ENCODE measurements at regions not wholly inside any gene's neighbourhood (a gene's known extent, or its start where the extent isn't known, plus 50 kb on each side); places are given as distances from the start of the nearest gene placed in this dataset.

DNA sequence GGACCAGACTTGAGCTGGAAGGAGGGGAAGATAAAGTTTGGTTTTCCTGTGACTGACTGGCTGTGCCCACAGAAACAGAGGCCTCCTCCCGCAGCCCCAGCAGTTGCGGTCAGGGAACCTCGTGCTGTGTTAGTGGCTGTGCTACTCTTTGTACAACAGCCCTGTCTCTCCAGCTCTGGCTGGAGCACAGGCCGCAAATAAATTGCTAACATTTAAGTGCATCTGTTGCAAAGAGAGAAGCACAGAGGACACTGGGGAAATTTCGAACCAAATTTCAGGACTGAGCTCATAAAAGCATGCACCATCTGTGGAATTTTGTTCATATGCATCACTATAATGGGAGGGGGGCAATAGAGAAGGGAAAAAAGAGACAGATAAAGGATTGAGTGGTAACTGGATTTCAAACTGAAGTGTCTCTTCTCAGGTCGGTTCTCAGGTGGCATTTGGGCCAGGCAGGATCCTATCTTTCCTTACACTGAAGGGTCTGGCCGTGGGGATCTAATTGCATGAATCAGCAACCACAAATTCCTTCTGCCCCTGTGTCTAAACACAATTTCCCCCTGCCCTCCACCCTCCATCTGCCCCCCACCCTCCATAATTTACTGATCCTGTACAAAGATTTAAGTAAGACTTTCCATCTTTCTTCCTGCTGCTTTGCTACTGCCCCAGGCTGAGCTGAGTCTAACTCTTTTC lies 88.9 kb upstream of the ATXN1 start:
- DNase-seq: no peak

DNA sequence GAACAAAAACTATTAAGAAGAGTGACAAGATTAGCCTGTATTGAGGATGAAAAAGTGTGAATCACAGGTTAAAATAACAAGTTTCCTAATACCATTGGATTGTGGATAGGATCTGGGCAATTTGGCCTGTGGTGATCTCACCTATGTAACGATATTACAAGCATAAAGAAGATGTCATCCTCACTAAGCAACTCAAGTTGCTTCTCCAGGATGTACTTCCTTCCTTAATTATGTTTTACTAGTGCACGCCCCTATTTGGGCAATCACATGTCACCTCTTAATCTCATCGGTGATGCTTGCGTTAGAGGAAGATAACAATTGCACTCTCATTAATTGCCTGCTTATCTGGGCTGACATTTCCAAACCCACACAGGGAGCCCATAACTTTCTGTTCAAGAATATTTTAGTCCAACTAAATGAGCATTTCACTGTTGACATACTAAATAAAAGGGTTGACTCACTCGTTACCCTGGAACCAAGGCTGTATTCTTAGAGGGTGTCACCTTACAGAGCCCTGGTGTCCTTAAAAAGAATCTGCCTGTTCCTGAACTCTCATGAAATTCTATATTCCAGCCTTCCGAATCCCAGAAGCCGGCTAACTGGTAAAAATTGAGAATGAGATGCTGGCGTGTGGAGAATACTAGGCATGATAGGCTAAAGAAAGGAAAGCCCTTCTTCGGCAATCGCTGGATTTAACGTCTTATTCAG lies 88.2 kb upstream of the ATXN1 start:
- DNase-seq: no peak

- no peak for DNase-seq
Measured at GRCh38 chr6:16846399-16846778, 85.1 kb upstream of the ATXN1 start.

- DNase-seq: no peak
Measured at GRCh38 chr6:16844183-16844582, 82.9 kb upstream of the ATXN1 start.

DNA sequence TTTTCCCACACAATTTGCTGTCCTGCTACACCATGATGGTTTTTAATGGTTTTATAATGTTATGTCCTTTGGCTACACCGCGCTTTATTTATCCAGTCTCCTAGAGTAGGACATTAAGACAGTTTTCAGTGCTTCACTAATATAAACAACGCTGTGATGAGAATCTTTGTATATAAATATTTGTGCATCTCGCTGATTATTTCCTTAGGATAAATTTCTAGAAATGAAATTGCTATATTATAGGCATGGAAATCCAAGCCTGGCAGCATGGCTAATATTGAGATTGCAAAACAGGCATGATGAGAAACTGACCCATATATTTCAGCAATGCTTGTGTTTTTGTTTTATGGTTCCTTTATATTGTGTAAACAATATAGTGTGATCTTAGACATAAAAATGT lies 81.4 kb upstream of the ATXN1 start:
- no peak for DNase-seq

GRCh38 chr6:16841241-16841640 lies 80.0 kb upstream of the ATXN1 start:
- DNase-seq: no peak

- DNase-seq: no peak
Measured at GRCh38 chr6:16840725-16841124, 79.5 kb upstream of the ATXN1 start.

DNA sequence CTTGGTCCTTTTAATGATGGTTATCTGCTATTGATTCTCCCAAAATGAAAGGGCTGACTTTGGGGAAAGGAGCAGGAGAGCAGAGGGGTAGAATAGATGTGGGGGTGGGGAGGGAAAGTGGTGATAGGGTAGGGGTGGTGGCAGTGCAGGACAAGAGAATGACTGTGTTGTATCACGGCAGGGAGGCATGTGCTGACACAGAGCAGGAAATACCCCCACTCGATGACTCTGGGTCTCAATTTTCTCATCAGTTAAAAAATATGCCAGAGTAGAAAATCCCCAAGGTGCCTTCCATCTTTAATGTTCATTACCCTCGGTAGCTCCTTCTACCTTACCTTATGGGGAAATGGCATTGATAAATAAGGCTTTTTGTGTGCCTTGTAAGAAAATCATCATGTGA lies 79.0 kb upstream of the ATXN1 start:
- no peak for DNase-seq

DNA sequence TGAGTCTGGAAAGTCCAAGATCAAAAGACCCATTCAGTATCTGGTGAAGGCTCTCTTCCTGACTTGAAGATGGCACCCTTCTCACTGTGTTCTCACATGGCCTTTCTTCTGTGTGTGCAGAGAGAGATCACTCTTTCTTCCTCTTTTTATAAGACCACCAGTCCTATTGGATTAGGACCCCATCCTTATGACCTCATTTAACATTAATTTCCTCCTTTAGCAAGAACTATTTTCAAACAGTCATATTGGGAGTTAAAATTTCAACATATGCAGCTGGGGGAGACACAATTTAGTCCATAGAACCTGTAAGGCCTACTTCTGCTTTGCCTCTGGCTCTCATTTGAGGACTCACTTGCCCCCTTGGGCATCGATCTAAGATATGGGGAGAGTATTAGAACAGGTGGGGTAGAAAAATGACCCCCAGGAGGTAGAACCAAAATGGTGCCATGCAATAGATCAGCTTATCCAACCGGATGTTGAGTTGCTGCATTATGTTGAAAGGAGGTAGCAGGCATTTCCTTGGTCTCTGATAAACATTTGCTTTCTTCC lies 78.4 kb upstream of the ATXN1 start:
- no peak for DNase-seq

- DNase-seq: no peak
Measured at GRCh38 chr6:16837217-16837972, 76.1 kb upstream of the ATXN1 start.

DNA sequence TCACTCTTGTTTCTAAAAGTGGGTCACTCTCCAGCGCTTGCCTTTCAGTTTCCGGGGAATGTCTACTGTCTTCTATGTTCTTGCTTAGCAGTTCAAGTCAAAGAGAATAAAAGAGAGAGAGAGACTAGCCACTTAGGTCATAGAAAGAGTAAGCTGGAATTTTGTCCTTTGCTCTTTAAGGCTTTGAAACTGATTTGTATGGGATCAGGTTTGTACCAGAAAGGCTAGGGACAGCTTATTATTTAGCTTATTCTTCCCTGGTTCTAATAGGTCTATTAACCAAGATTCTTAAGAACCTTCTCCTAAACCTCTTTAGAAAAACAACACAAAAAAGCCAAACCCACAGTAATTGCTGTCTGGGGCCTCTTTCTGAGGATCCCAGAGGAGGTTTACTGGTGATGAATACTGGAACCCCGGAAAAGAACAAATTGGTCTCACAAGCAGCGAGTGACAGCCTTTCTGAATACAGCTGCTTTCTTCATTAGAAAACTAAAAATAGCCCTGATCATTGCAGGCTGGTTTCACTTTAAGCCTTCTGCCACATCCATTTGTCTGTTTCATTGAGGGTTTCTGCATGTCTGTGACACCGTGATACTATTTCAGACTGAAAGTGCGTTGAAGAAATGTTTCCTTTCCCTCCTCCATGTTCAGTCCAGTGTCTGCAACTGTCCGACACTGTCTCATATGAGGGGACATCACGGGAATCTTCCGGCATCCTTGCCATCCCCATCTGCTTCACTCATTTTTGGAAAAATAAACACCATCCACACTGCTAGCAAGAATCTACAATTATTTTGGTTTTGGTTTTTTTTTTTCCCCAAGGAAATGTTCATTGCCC lies 75.1 kb upstream of the ATXN1 start:
- no peak for DNase-seq

DNA sequence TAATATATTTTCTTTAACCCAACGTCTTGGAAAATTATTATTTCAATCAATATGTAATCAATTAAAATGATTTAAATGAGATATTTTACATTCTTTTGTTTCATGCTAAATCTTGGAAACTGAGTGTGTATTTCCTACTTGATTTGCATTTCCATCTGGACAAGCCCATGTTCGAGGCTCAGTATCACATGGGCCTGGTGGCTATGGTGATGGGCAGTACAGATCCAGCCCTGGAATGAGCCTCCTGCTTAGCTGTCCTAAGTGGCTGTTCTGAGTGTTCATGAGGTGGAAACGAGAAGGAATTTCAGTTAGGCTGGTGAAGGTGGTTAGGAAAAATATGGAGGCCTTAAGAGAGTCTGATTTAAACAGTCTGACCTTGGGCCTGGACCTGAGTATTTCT lies 73.0 kb upstream of the ATXN1 start:
- DNase-seq: no peak

DNA sequence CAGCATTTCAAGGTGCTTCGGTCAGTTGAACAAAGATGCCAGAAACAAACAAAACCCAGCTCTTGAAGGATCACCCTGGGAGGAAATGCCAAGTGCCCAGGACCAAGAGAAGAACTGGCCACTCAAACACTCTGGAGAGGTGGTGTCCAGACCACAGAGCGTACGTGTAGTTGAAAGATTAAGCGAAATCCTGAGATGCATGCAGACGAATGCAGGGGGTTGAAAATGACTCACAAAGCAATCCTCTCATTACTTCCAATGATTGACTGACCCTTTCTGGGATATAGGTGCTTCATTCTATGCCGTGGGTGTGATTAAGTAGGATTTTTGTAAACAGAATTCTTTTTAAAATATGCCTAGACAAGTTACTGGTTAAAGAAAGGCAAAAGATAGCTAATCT lies 71.5 kb upstream of the ATXN1 start:
- no peak for DNase-seq

DNA sequence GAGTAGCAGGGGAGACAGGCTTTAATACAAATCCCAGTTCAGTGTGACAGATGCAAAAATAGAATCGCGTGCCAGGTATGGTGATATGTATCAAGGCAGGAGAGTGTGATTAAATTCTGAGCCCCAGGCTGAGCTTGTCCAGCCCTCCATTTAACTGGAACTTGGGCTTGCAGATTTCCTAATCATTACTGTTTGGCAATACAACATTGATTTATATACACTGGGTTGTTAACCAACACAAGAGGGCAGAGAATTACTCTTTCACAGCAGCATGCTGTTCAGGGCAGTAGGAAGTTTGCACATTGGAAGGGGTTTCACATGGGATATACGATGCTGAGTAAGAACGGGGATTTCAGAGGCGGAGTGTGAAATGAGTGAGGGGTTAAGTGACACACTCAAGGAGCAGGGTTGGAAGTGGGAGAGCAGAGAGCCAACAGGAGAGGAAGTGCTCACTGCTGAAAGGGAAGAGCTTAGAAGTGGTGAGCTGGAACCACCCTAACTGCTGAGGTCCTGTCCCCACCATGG lies 70.8 kb upstream of the ATXN1 start:
- no peak for DNase-seq

- no peak for DNase-seq
Measured at GRCh38 chr6:16831136-16831535, 69.9 kb upstream of the ATXN1 start.

DNA sequence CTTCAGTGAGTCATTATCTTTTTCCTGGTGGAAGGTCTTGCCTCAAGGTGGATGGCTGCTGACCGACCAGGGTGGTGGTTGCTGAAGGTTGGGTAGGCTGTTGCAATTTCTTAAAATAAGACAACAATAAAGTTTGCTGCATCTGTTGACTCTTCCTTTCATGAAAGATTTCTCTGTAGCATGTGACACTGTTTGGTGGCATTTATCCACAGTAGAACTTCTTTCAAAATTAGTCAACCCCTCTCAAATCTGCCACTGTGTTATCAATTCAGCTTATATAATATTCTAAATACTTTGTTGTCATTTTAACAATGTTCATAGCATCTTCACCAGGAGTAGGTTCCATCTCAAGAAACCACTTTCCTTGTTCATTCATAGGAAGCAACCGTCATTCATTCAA lies 66.8 kb upstream of the ATXN1 start:
- DNase-seq: no peak

- DNase-seq: no peak
Measured at GRCh38 chr6:16827627-16828026, 66.4 kb upstream of the ATXN1 start.

GRCh38 chr6:16825784-16826183 lies 64.5 kb upstream of the ATXN1 start:
- DNase-seq: no peak

DNA sequence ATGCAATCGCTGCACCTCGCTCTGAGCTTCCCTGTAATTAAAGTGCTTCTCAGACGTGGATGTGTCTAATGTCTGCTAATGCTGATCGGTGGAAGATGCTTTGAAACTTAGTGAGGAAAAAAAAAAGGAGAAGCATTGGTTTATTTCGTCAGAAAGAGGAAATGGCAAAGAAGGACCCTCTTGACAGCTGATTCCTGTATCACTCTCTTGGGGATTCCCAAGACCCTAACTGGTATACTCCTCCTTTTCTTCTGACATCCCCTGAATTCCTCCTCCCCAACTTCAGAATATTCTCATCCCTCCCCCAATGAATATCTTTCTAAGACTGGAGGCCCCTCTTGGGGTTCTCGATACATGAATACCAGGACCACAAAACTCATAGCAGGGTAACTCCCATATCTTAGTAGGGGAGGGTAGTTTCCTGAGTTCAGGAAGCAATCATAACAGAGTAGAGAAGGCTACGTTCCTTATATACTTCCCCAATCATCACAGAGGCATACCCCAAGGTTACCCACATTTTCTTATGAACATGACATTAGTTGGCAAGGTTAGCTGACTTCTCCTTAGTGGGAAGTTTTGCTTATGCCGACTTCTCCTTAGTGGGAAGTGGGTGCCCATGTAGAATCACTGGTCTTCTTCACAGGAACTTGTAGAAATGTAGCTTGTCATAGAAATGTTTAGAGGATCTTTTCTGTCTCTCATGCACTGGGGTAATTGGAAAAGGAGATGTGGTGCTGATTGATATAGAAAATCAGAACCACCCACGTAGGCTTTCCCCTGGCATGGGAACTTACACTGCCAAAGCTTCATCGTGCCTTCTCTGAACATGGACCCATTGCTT lies 63.8 kb upstream of the ATXN1 start:
- no peak for DNase-seq

- DNase-seq: no peak
Measured at GRCh38 chr6:16823718-16824352, 62.6 kb upstream of the ATXN1 start.

Measured in activated naive CD4-positive, alpha-beta T cell treated with anti-CD3 and anti-CD28 coated beads, Interleukin-2, amount 50 U/mL, for 16 hours (primary cell).